HFF-Myc (cell line): ENCODE measurements at regions not wholly inside any gene's neighbourhood (a gene's known extent, or its start where the extent isn't known, plus 50 kb on each side); places are given as distances from the start of the nearest gene placed in this dataset.

ENCODE experiments used
- DNase-seq: peaks from one replicate; pipeline ENCODE4 v3.0.0-alpha.2; 2011; ENCODE audit warnings: low read depth; ENCODE audit errors: extremely low read depth
- H3K4me3 ChIP-seq: replicated peaks from 2 replicates; pipeline ENCODE4 v1.5.1; 2011; ENCODE audit warnings: low read depth, mild to moderate bottlenecking, control low read depth, low read length
- TF ChIP-seq, protein P1 (sequence below): IDR thresholded peaks from 2 replicates; pipeline ENCODE4 v1.5.1; 2012; ENCODE audit warnings: mild to moderate bottlenecking, low read depth, low read length, control low read depth; ENCODE audit errors: missing control alignments

DNA sequence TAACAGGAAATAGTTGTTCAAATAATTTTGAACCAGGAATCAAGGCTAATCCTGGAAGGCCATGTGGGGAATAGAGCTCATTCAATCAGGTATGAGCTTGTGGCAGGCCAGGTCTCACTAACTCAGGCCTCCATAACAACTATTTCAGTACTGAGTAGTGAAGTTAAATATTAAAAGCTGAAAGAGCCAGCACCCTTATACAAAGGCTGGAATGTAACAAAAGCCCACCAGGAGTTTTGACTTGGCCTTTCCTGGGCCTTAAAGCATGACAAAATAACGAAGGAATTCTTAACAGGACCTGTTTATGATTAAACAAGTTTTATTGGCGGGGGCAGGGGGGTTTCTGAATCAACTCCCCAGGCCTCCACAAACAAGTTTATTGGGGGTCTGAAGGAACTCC, 1146.7 kb downstream of the CDH9 start:
- DNase-seq, result no peak
- TF ChIP-seq, protein P1, sequence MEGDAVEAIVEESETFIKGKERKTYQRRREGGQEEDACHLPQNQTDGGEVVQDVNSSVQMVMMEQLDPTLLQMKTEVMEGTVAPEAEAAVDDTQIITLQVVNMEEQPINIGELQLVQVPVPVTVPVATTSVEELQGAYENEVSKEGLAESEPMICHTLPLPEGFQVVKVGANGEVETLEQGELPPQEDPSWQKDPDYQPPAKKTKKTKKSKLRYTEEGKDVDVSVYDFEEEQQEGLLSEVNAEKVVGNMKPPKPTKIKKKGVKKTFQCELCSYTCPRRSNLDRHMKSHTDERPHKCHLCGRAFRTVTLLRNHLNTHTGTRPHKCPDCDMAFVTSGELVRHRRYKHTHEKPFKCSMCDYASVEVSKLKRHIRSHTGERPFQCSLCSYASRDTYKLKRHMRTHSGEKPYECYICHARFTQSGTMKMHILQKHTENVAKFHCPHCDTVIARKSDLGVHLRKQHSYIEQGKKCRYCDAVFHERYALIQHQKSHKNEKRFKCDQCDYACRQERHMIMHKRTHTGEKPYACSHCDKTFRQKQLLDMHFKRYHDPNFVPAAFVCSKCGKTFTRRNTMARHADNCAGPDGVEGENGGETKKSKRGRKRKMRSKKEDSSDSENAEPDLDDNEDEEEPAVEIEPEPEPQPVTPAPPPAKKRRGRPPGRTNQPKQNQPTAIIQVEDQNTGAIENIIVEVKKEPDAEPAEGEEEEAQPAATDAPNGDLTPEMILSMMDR, result no peak
- H3K4me3 ChIP-seq, result no peak overlapping the region

DNA sequence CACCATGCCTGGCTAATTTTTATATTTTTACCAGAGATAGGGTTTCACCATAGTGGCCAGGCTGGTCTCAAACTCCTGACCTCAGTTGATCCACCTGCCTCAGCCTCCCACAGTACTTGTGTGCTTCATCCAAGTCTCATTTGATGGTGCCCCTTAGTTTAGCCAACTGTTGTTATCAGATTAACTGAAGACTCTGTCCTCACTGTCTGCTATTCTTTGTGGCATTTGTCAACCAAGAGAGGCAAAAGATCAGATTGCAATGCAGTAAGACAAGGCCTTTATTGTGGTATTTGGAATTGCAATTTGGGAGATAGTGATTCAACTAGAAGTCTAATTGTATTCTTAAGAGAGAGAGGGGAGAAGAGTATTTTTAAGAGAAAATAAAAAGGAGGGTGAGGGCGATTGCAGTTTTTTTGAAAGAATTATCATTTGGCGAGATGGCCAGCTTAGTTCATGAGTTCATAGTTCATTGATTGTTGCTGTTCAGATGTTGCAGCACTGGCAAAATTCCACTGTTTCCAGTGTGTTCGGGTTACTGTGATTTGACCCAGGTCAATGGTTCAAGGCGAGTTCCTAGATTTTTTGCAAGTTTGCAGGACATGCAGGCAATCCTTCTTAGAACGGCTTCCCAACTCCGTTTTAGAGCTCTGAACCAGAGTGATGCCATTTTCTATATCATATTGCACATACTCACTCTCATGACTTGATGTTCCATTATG, 1156.9 kb downstream of the CDH9 start:
- H3K4me3 ChIP-seq, result no peak overlapping the region
- no peak for DNase-seq
- TF ChIP-seq, protein P1, result no peak

- no peak overlapping the region for H3K4me3 ChIP-seq
- TF ChIP-seq, protein P1, result no peak
- no peak for DNase-seq
These were observed 1174.6 kb downstream of the CDH9 start for GRCh38 chr5:25863811-25864210.

GRCh38 chr5:25862276-25862675, 1176.1 kb downstream of the CDH9 start:
- DNase-seq, result no peak
- H3K4me3 ChIP-seq, result no peak overlapping the region
- TF ChIP-seq, protein P1, result no peak

GRCh38 chr5:25858019-25858418, 1180.4 kb downstream of the CDH9 start:
- H3K4me3 ChIP-seq, result no peak overlapping the region
- DNase-seq, result no peak
- TF ChIP-seq, protein P1, result no peak

- H3K4me3 ChIP-seq, result no peak overlapping the region
- TF ChIP-seq, protein P1, result no peak
- DNase-seq, result no peak
These were observed 1187.1 kb downstream of the CDH9 start for GRCh38 chr5:25851301-25851700.

DNA sequence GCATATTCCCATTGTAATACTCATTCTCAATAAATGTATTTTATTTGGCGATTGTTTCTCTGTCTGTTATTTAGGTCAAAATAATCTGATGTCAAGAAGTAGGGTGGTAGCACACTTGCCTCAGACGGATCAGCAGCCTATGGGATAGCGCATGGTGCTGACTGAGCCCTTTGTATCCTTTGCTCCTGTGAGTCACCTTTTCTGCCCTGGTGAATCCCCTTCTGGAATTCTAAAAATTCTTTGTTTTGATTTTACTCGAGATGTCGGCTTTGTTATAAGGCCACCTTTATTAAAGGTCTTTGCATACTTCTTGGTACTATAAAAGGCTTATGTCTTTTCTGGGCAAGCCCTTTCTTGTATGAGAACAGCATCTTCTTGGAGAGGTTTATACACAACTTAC, 1187.8 kb downstream of the CDH9 start:
- no peak for DNase-seq

More for the DNA sequence above, 1187.8 kb downstream of the CDH9 start:
- TF ChIP-seq, protein P1, result no peak
- no peak overlapping the region for H3K4me3 ChIP-seq
